Loucy (cell line): ENCODE measurements at regions not wholly inside any gene's neighbourhood (a gene's known extent, or its start where the extent isn't known, plus 50 kb on each side); places are given as distances from the start of the nearest gene placed in this dataset.

Source experiments
- CTCF ChIP-seq: fragments of 200-600 bp; sonication (generic); conservative IDR thresholded peaks from 2 replicates; pipeline ENCODE4 v1.5.1; 2014; ENCODE audit warnings: mild to moderate bottlenecking, antibody characterized with exemption, low read length
- EZH2phosphoT487 ChIP-seq: fragments of 200-600 bp; IDR thresholded peaks from 2 replicates; pipeline ENCODE4 v1.6.1; 2018; ENCODE audit warnings: antibody characterized with exemption, mild to moderate bottlenecking, moderate library complexity, borderline replicate concordance

- TF ChIP-seq CTCF (no peak), EZH2phosphoT487 (no peak)
These were observed 195.4 kb downstream of the C16orf95 start for GRCh38 chr16:87121816-87122215.
